ENCODE measurements at regions not wholly inside any gene's neighbourhood (a gene's known extent, or its start where the extent isn't known, plus 50 kb on each side); places are given as distances from the start of the nearest gene placed in this dataset.

DNA sequence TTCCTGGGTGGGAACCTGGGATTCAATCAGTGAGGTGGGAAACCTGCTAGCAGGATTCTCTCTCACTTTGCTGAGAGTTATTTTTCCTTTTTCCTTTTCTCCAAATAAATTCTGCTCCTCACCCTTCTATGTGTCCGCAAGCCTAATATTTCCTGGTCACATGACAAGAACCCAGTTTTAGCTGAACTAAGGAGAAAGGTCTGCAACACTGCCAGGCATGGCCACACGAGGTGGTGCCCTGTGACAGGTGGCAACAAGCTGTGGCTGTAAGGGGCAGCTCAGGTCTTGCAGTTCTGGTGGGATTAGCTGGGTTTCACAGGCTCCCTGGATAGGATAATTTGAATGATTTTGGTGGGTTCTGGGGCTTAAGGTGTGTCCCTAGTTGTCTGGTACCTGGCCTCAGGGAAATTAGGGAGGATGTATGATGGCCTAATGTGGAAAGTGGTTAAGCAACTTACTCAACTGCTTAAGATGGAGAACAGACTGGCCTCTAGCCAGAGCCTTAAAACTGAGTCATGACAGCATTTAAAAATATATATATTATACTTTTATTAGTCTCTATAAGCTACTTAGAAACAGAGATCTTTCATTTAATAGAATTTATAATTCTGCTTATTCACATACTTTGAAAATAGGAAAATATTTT, 215.0 kb downstream of the IL15 start:
- DNase-seq: peak; percentile 3

DNA sequence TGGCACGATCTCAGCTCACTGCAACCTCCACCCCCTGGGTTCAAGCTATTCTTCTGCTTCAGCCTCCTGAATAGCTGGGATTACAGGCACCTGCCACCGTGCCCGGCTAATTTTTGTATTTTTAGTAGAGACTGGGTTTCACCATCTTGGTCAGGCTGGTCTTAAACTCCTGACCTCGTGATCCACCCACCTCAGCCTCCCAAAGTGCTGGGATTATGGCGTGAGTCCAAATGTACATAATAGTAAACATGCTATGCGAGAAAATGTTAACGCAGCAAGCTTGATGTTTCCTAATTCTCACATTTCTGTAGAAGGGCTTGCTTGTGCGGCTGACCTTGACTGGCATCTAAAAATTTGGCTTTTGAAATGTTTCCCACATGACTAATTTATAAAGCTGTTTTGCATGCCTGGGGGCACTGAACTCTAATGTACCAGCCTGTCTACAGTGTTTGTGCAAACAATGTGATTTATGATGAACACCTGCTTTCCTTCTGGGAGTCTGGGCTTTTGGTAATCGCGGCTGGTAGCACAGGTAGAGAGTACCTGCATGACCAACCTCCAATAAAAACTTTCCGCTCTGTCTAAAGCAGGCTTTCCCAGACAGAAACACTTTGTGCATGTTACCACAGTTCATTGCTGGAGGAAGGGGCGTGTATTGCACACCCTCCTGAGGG, 216.8 kb downstream of the IL15 start:
- DNase-seq: peak; percentile 68

DNA sequence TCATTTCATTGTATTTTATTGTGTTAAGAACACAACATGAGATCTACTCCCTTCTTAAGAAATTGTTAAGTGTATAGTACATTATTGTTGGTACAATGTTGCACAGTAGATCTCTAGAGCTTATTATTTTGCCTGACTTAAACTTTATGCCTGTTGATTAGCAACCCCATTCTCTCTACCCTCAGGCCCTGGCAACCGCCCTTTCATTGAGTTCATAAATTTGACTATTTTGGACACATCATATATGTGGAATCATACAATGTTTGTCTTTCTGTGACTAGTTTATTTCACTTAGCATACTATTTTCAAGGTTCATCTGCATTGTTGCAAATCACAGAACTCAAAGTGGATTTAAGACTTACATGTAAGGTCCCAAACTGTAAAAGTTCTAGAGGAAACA, 222.1 kb downstream of the IL15 start:
- no peak for DNase-seq

DNA sequence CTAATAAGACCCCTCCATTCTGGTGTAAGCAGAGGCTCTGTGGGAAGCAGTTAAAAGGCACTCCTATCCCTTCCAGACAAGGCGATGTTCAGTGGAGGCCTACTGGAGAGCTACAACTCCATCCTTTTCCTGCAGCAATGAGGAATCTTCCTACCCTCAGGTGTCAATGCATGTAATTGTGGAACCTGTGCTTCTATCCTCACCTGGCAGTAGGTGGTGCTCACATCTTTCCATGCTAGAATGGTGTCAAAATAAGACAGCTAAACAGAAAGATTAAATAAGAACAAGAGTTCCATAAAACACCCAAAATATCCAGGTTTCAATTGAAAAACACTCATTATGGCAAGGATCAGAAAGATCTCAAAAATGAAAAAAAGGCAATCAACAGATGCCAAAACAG, 224.6 kb downstream of the IL15 start:
- peak; percentile 49 for DNase-seq

DNA sequence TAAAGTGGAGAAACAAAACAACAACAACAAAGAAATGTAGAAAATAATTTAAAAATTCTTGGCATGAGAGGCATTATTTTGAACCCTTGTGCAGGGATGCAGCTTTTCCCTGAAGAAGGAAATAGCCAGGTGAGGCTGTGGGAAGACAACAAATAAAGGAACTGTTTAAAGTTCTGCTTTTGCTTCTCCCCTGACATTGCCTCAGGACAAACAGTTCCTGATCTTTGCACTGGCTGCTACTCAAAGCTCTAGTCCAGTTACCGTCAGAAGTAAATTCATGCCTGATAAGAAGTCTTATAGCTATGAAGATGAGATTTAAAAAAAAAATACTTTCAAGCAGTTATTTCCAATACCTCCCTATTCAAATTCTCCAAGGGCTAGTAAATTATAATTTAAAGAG, 233.8 kb downstream of the IL15 start:
- no peak for DNase-seq

DNA sequence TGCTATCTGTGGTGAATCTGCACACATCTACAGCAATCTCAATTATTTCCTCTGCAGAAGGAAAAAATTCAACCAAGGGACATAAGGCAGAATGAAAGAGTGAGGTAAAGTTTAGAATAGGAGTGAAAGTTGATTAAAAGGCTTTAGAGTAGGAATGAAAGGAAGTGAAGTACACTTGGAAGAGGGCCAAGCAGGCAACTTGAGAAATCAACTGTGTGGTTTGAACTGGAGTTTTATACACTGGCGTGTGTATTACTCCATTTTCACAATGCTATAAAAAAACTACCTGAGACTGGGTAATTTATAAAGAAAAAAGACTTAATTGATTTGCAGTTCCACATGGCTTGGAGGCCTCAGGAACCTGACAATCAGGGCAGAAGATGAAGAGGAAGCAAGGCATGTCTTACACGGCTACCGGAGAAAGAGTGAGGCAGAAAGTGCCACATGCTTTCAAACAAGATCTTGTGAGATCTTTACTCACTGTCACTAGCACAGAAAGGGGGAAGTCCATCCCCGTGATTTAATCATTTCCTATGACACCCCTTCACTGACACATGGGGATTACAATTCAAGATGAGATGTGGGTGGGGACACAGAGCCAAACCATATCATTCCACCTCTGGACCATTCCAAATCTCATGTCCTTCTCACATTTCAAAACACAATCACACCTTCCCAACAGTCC, 234.8 kb downstream of the IL15 start:
- no peak for DNase-seq

DNA sequence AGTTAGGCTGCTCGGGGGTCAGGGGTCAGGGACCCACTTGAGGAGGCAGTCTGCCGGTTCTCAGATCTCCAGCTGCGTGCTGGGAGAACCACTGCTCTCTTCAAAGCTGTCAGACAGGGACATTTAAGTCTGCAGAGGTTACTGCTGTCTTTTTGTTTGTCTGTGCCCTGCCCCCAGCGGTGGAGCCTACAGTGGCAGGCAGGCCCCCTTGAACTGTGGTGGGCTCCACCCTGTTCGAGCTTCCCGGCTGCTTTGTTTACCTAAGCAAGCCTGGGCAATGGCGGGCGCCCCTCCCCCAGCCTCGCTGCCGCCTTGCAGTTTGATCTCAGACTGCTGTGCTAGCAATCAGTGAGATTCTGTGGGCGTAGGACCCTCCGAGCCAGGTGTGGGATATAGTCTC, 246.3 kb downstream of the IL15 start:
- peak; percentile 22 for DNase-seq

DNA sequence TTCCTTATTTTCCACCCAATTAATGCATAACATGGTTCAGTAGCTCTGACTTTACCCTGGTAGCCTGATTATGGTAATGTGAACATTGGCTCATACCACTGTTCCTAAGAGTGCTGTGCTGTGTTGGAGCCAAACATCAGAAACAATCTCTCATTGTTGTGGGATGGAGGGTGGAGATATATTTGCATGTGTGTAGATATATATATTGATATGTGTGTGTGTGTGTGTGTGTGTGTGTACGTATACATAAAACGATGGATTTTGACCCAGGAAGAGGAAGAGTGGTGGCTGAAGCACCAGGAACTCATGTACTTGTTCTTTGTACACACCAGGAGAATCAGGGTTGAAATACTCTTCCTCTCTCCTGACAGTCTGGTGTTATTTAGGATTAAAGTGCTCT, 247.7 kb downstream of the IL15 start:
- DNase-seq: no peak

DNA sequence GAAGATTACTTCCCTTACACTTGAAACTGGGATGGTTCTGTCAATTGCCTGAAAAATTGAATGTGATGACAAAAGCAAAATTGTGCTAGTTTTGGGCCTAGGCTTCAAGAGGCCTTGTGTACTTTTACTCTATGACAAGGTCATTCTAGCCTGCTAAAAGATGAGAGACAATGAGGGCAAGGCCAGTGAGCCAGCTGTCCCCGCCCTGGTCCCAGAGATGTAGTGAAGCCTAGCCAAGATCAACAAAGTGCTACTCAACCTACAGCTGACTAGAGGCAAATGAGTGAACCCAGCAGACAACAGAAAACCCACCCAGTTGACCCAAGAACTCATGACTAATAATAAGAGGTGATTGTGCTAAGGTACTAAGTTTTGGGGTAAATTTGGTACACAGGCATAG, 248.7 kb downstream of the IL15 start:
- no peak for DNase-seq

DNA sequence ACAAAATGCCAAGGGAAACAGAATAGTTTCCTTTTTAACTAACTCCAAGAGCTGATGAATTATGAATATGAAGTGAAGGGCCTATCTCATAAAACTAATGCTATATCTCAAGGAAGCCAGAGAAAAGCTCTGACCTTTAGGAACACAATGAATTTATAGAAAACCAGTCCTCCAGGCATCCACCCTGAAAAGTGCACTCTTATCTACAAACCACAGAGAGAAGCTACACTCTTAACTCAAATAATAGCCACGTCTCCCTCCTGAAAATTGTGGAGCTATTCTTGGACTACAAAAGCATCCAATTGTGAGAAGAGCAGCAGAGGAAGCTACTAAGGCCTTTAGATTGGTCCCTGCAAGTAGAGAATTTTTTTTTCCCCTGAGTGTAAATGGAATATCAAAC, 253.9 kb downstream of the IL15 start:
- DNase-seq: no peak

DNA sequence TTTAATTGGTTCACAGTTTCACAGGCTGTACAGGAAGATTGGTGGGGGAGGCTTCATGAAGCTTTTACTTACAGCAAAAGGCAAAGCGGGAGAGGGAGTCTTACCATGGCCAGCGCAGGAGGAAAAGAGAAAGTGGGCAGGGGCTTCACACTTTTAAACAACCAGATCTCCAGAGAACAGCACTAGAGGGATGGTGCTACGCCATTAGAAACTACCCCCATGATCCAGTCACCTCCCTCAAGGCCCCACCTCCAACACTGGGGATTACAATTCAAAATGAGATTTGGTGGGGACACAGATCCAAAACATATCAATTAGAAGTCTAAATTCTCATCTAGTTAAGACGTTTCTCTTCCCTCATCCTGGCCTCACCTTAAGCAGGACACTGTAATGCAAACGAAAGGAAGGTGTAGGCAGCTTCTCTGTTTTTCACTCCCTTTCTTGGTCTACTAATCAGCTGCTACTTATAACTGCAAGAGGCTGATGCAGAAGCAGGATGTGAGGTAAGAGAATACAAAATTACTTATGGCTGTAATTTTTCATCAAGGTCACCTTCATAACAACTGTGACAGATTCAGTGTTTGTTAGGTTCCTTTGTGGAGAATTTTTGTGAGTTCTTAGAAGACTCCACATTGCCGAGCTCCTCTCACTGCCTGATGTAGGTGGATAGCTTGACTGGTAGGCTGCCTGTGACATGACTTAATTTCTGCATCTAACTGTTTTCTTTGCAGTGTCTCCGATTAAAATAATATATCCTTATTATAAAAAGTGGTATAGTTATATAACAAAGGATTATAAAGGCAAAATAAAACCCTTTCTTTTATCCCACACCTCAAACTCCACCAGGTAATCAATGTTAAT, 255.1 kb downstream of the IL15 start:
- no peak for DNase-seq

DNA sequence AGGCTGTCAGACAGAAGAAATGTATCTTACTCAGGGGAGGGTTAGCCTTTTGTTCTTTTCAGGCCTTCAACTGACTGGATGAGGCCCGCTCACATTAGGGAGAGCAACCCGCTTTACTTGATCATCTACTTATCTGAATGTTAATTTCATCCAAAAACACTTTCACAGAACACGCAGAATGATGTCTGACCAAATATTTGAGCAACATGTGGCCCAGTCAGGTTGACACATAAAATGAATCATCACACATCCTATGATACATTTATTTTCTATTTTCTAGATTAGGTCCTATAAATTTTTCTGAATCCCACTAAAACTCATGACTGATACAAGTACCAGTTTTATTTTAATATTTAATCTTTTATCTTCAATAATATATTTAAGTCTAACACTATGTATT, 260.3 kb downstream of the IL15 start:
- no peak for DNase-seq

DNA sequence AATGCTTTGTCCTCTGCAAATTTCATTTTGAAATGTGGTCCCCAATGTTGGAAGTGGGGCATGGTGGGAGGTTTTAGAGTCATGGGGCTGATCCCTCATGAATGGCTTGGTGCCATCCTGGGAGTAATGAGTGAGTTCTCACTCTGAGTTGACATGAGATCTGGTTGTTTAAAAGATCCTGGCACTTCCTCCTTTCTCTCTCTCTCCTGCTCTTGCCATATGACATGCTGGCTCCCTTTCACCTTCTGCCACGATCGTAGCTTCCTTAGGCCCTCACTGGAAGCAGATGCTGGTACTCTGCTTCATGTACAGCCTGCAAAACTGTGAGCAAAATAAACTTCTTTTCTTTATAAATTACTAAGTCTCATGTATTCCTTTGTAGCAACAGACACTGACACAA, 262.0 kb downstream of the IL15 start:
- DNase-seq: no peak

DNA sequence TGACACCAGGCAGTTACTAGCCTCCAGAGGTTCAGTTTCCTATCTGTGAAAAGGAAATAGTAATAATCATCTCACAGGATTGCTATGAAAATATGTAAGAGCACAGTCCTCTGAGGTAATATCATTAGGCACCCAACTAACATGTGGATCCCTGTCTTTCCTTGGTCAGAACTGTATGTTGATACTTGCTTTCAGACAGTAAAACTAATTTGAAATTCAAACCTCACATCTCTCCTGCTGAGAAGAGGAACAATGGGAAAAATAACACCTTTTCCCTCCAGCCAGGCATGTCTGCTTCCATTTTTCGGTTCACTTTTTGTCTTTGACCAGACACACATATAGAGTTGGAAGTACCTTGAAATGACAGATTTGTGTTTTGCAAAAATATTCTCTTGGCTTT, 262.7 kb downstream of the IL15 start:
- no peak for DNase-seq

DNA sequence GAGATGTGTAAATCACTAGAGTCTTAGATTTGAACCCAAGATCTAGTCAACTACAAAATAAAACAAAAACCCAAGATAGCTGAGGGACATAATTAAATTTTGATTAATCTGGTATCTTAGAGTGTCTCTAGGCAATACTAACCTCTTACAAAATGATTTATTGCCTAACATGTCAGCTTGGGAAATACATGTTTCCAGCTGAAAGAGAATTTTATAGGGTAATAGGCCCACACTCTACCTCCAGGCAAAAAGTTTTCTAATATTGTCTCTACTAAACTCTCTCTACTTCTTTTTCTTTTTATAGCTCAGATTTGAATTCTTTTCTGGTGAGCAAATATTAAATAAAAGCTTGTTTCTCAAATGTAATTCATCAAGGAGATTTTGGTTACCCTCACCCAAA, 263.2 kb downstream of the IL15 start:
- DNase-seq: no peak

DNA sequence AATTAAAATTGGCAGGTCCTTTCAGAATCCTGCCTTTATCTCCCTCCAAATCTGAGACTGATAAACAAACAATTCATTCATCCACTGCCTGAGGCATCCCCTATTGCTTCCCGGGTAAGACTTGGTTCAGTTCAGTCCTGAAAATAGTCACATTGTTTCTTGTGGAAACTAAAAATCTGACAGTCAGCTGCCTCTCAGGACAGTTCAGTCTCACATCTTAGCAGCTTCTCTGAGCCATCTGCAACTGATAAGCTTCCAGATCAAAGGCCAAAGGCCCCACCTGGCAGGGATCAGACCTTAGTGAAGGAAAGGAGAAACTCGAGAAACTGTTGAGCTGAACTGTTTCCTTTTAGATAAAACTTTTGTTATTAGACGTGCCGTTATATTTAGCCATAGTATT, 264.5 kb downstream of the IL15 start:
- no peak for DNase-seq

DNA sequence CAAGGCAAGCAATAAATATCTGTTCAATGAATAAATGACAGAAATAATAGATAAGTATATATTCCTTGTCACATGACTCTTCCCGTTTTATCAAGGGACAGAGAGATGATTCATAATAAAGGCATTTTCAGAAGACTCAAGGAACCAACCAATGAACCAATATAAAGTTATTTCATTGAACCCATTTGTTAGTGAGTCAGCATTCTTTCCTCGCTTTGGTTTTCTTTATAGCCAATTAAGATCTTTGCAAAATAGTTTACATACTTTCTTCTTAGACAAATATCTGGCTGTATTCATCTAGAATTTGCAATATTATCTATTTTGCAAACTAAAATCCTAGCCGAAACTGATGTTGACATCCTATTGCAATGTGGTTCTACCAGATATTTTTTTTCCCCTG, 269.4 kb downstream of the IL15 start:
- DNase-seq: no peak

DNA sequence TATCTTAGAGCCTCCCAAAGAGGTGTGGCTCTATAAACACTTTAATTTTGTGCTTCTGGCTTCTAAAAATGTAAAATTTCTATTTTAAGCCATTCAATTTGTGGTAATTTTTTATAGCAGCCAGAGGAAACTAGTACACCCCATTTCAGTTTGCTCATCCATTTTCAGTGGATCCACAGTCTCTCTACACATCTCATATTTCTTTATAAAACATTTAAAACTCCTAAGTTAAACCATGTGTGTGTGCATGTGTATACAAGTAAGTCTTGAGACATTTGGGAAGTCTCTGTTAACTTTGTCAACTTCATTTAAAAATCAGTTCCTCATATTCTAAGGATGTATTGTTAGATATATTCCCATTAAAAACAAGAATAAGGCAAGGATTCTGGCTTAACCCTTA, 273.2 kb downstream of the IL15 start:
- no peak for DNase-seq

DNA sequence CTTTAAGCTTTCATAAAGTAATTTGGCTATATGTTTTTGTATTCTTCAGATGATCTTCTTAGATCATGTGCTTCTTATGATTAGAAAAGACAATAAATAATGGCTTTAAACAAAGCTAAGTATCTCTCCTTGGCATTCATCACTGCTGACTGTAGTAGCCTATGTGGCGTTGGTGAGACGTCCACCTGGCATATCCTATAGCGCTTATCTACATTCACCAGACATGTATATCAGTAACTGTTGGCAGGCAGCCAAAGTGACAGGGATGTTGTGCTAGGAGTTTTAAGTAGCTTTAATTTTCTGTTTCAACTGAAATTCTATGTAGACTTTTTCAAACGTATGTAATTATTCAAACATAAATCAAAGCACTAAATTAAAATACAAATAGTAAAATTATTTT, 276.4 kb downstream of the IL15 start:
- DNase-seq: peak; percentile 15

DNA sequence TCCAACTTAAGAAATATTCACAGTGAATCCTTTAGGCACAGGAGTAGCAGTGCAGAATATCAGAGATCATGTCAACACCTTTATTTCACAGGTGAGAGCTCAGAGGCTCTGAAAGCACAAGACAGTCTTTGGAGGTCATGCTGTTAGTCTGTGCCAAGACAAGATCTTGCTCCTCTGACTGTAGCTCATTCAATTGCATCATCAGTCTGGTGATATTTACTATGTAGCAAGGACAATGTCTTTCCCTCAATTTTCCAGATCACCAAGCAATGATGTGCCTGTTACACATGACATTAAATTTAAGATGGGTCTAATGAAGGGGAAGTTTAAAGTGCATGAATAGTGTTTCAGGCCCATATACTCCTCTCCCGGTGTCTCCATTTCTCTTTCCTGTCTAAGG, 277.5 kb downstream of the IL15 start:
- DNase-seq: no peak

DNA sequence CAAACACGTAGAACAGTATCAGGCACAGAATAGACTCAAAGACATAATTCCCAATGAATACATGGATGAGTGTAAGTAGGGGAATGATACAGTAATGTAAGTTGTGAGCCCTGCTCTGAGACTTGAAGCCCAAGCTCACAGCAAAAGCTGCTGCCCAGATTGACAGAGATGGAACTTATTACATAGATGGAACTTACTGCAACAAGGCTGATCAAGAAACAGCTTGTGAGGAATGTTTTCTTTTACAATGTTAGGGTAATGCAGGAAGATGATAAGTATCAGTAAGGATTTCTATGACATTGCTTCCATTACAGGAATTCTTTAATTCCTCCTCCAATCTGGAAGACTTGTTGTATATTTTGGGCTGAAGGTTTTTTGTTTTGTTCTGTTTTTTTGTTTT, 278.4 kb downstream of the IL15 start:
- DNase-seq: no peak

DNA sequence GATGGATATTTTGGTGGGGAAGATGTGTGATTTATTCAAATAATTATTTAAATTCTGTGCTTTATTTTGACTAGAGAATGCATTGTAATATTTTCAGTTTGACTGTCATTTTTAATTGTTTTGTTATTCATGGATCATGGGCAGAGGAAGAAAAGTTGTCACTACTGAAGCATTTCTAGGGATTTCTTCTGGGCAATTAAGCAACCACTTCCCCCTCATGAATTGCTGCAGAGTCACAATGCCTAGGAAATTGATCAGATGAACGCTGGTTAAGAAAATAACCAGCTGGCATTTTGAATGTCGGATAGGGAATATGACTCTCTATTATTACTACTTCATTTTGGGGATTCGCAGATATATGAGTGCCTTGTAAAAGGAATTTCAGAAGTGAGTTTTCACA, 283.3 kb downstream of the IL15 start:
- no peak for DNase-seq

DNA sequence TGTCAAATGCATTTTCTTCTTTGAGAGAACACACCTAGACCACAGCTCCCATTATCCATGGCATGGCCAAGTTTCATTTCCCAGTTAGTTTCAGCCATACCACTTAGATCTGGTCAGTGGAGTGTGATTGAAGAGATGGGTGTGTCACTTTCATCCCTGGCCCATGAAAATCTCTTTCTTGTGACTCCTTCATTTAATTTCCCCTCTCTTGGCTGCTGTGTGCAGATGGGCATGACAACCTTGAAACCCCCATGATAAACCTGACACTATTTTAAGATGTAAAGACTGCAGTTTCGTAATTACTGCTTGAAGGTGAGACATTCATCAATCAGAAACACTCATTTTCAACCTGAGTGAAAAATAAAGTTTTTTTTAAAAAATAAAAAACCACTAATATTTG, 284.9 kb downstream of the IL15 start:
- DNase-seq: no peak

DNA sequence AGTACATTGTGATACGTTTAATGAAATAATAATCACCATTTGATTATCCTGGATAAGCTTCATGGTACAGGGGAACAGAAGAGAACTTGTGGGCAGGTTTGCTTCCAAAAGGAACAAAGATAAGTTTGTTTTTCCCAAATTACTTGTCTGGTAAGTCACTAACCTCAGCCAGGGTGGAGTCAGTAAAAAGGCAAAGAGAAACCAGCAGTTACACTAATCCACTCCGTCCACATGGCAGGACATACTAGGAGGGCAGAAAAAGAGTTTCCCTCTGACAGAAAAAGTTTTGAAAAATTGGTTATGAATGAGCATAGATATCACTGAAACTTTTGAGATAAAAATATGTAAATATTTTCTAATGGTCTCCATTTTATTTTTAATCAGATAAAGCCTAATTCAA, 285.9 kb downstream of the IL15 start:
- no peak for DNase-seq

Measured in DMS53 (cell line).